OCI-LY7 (cell line): ENCODE measurements at regions not wholly inside any gene's neighbourhood (a gene's known extent, or its start where the extent isn't known, plus 50 kb on each side); places are given as distances from the start of the nearest gene placed in this dataset.

Experiments used
- BruUV-seq: library from RNA; stranded (reverse); fragments of 400-500 nt; replicated peaks from 2 replicates; lab custom pipeline; 2021; lab: Mats Ljungman, UMichigan
- CTCF ChIA-PET: fragments of 300-600 bp; sonication (Branson Sonifier 250); formaldehyde crosslinking; loops from one replicate; lab custom pipeline; 2022; ENCODE audit warnings: antibody characterized with exemption; ENCODE audit not compliant: unreplicated experiment; lab: Charles Lee
- POLR2A ChIA-PET: fragments of 300-600 bp; sonication (Branson Sonifier 250); formaldehyde crosslinking; loops from one replicate; lab custom pipeline; 2022; ENCODE audit warnings: antibody characterized with exemption; lab: Charles Lee
- DNase-seq: peaks from one replicate; pipeline ENCODE4 v3.0.0-alpha.2; 2015; ENCODE audit warnings: low spot score
- H2AFZ ChIP-seq: fragments of 200-600 bp; sonication (generic), shearing (Covaris generic); 2 replicates; pipeline ENCODE4 v1.6.1; 2014; ENCODE audit warnings: mild to moderate bottlenecking, antibody characterized with exemption, low read length, moderate library complexity
- H3K27ac ChIP-seq: fragments of 200-600 bp; sonication (generic); 2 replicates; pipeline ENCODE4 v1.5.1; 2014; ENCODE audit warnings: mixed run types, low read depth, mild to moderate bottlenecking, moderate library complexity, low read length, inconsistent platforms; ENCODE audit not compliant: poor library complexity, severe bottlenecking
- H3K36me3 ChIP-seq: fragments of 200-600 bp; sonication (generic); 2 replicates; pipeline ENCODE4 v1.6.1; 2014; ENCODE audit warnings: mild to moderate bottlenecking, antibody characterized with exemption, low read length, moderate library complexity, mixed read lengths; ENCODE audit not compliant: insufficient read depth
- H3K4me1 ChIP-seq: fragments of 200-600 bp; sonication (generic); 2 replicates; pipeline ENCODE4 v1.5.1; 2014; ENCODE audit warnings: mild to moderate bottlenecking, low read length; ENCODE audit not compliant: insufficient read depth, poor library complexity, severe bottlenecking
- H3K4me2 ChIP-seq: fragments of 200-600 bp; sonication (generic); 2 replicates; pipeline ENCODE4 v1.6.1; 2014; ENCODE audit warnings: mild to moderate bottlenecking, low read length
- H3K4me3 ChIP-seq: fragments of 200-600 bp; sonication (generic); 2 replicates; pipeline ENCODE4 v1.5.1; 2014; ENCODE audit warnings: mild to moderate bottlenecking, low read depth, low read length; ENCODE audit not compliant: poor library complexity, severe bottlenecking
- H3K79me2 ChIP-seq: fragments of 200-600 bp; sonication (generic); 2 replicates; pipeline ENCODE4 v1.6.1; 2016; ENCODE audit warnings: low read depth, mild to moderate bottlenecking, low read length, moderate library complexity, mixed read lengths; ENCODE audit not compliant: insufficient read depth
- H3K9me2 ChIP-seq: fragments of 200-600 bp; sonication (generic); 2 replicates; pipeline ENCODE4 v1.6.1; 2016; ENCODE audit warnings: mild to moderate bottlenecking, low read length, mixed read lengths; ENCODE audit not compliant: insufficient read depth
- H3K9me3 ChIP-seq: fragments of 200-600 bp; sonication (generic); 2 replicates; pipeline ENCODE4 v1.6.1; 2014; ENCODE audit warnings: mild to moderate bottlenecking, mixed run types, low read length, mixed read lengths
- H4K20me1 ChIP-seq: fragments of 200-600 bp; sonication (generic); 2 replicates; pipeline ENCODE4 v1.6.1; 2014; ENCODE audit warnings: mild to moderate bottlenecking, antibody characterized with exemption, low read length, moderate library complexity, mixed read lengths; ENCODE audit not compliant: insufficient read depth
- EZH2phosphoT487 ChIP-seq: fragments of 200-600 bp; sonication (generic); IDR thresholded peaks from 2 replicates; pipeline ENCODE4 v1.6.1; 2018; ENCODE audit warnings: low read depth, borderline replicate concordance, mild to moderate bottlenecking, mixed run types, antibody characterized with exemption, low read length, moderate library complexity, mixed read lengths
- intact Hi-C: fragments of 100-400 bp; cut with micrococcal nuclease; formaldehyde crosslinking; loops from one replicate; pipeline ENCODE4 v1.10.0; 2022; ENCODE audit not compliant: unreplicated experiment
- TF ChIP-seq, protein P1 (sequence below): fragments of 200-600 bp; sonication (generic); conservative IDR thresholded peaks from 2 replicates; pipeline ENCODE4 v1.5.1; 2014; ENCODE audit warnings: mild to moderate bottlenecking, antibody characterized with exemption, low read length, moderate library complexity, mixed read lengths

DNA sequence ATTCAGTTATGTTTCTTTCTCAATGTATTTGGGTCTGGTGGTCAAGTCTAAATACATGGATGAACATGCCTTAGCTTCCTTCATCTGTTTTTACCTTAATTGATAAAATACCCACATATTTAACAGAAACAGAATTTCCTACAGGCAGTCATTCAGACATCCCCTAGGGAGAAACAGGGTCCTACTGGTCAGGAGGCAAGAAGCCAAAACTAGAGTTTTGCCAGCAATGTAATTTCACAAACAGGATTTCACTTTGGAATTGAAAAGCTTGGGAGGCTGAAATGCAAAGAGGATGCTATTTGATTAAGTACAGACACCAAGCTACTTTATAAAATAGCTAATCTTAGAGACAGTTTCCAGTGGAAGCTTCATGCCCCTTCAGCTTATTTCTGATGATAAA, 224.2 kb downstream of the SIPA1L2 start:
- no TSS peak for BruUV-seq
- TF ChIP-seq EZH2phosphoT487: no peak
- TF ChIP-seq, protein P1, sequence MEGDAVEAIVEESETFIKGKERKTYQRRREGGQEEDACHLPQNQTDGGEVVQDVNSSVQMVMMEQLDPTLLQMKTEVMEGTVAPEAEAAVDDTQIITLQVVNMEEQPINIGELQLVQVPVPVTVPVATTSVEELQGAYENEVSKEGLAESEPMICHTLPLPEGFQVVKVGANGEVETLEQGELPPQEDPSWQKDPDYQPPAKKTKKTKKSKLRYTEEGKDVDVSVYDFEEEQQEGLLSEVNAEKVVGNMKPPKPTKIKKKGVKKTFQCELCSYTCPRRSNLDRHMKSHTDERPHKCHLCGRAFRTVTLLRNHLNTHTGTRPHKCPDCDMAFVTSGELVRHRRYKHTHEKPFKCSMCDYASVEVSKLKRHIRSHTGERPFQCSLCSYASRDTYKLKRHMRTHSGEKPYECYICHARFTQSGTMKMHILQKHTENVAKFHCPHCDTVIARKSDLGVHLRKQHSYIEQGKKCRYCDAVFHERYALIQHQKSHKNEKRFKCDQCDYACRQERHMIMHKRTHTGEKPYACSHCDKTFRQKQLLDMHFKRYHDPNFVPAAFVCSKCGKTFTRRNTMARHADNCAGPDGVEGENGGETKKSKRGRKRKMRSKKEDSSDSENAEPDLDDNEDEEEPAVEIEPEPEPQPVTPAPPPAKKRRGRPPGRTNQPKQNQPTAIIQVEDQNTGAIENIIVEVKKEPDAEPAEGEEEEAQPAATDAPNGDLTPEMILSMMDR: no peak
- H4K20me1 ChIP-seq: no peaks in the 10 kb centered on the region

DNA sequence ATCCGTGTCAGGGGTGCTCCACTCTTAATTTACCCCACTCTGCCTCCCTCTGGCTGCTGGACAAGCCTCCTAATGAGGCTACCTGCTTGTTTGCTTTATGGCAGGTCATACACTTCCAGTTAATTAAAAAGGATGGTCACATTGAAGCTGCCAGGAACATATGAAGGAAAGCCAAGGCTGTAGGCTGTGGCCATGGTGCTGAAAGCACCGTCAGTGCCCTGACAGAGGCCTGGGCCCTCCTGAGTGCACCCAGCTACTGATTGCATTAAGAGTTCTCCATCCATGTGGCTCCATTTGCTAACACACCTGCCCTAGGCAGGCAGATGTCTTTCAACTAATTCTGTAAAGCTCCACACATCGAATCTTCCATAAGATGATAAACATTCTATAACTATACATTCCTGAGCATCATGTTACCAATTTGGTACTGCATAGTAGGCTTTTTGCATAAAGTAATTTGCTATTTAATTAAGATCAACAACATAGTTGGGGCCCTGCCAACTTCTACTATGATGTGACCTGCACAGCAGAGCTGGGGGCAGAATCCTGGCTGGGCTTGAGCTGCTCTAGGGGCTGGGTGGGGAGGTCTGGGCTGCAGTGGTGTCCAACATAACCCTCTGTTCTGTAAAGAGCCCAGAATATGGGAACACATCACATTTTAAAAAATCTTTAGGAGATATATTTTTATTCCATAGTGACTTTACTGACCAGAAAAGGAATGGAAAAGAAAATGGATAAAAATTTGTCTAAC, 224.8 kb downstream of the SIPA1L2 start:
- POLR2A ChIA-PET: interaction anchor here (1.1 kb wide), 1 partner anchor 40 kb away, joined by 4 read pairs; no protein-coding TSS in a partner anchor
- Histone ChIP-seq H4K20me1 (no peaks in the 10 kb centered on the region), H3K4me2 (no peak overlapping the region), H3K9me2 (no peaks in the 10 kb centered on the region), H3K4me3 (no peak overlapping the region), H3K36me3 (peaks cover 16% of the 10 kb centered on the region; the same call in 1 of the 2 replicates), H2AFZ (no peak overlapping the region), H3K9me3 (no peaks in the 10 kb centered on the region), H3K79me2 (no peaks in the 10 kb centered on the region), H3K4me1 (no peaks in the 10 kb centered on the region), H3K27ac (no peak overlapping the region)
- intact Hi-C loops: no loop called here
- no TSS peak for BruUV-seq
- DNase-seq: no peak
- CTCF ChIA-PET: no interaction called here
- TF ChIP-seq, protein P1: no peak
- no peak for TF ChIP-seq EZH2phosphoT487

More for the DNA sequence above, 224.2 kb downstream of the SIPA1L2 start:
- POLR2A ChIA-PET: interaction anchor here (1.1 kb wide), 1 partner anchor 40 kb away, joined by 4 read pairs; no protein-coding TSS in a partner anchor
- Histone ChIP-seq H2AFZ (no peak overlapping the region), H3K4me1 (no peaks in the 10 kb centered on the region), H3K79me2 (no peaks in the 10 kb centered on the region), H3K36me3 (peaks cover 16% of the 10 kb centered on the region; the same call in 1 of the 2 replicates), H3K9me2 (no peaks in the 10 kb centered on the region), H3K9me3 (no peaks in the 10 kb centered on the region), H3K4me3 (no peak overlapping the region), H3K27ac (no peak overlapping the region), H3K4me2 (no peak overlapping the region)
- CTCF ChIA-PET: no interaction called here
- intact Hi-C loops: no loop called here
- no peak for DNase-seq

DNA sequence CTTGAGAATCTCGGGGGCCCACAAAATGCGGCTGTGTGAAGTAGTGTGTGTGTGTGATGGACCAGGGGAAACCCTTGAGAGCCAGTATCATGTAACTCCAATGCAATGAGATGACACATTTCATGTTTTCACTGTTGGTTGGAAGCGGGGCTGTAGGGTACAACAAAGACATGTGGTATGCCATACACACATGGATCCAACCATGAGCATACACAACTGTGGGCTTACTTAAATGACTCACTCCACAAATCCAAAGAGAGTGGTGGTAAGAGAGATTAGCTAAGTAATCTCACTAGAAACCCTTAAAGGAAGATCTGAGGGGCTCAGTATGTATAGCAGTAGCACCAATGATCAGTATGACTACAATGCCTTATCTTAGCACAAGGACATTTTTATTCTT, 225.7 kb downstream of the SIPA1L2 start:
- H3K4me3 ChIP-seq: no peak overlapping the region
- no peak for DNase-seq
- no peaks in the 10 kb centered on the region for H3K9me3 ChIP-seq
- intact Hi-C loops: no loop called here
- peaks cover 11% of the 10 kb centered on the region; the same call in 1 of the 2 replicates for H3K36me3 ChIP-seq
- no peaks in the 10 kb centered on the region for H3K79me2 ChIP-seq
- no peak overlapping the region for H3K27ac ChIP-seq
- ChIA-PET CTCF (no interaction called here), POLR2A (no interaction called here)
- H3K4me1 ChIP-seq: no peaks in the 10 kb centered on the region
- H4K20me1 ChIP-seq: no peaks in the 10 kb centered on the region
- no peak for TF ChIP-seq EZH2phosphoT487
- TF ChIP-seq, protein P1: no peak
- H2AFZ ChIP-seq: no peak overlapping the region
- no peak overlapping the region for H3K4me2 ChIP-seq
- no TSS peak for BruUV-seq
- H3K9me2 ChIP-seq: no peaks in the 10 kb centered on the region
